HEK293 (cell line): ENCODE measurements at regions not wholly inside any gene's neighbourhood (a gene's known extent, or its start where the extent isn't known, plus 50 kb on each side); places are given as distances from the start of the nearest gene placed in this dataset.

Experiments used
- YY1 ChIP-seq: fragments of 450-650 bp; formaldehyde crosslinking; IDR thresholded peaks from 2 replicates; pipeline ENCODE4 v1.5.1; 2018; ENCODE audit warnings: missing biosample characterization, missing genetic modification characterization
- ZBTB11 ChIP-seq: fragments of 450-650 bp; formaldehyde crosslinking; conservative IDR thresholded peaks from 2 replicates; pipeline ENCODE4 v1.5.1; 2016; ENCODE audit warnings: low read depth, missing biosample characterization, missing genetic modification characterization
- ZNF335 ChIP-seq: fragments of 450-650 bp; formaldehyde crosslinking; conservative IDR thresholded peaks from 2 replicates; pipeline ENCODE4 v1.5.1; 2016; ENCODE audit warnings: missing biosample characterization, missing genetic modification characterization
- ZNF610 ChIP-seq: fragments of 450-650 bp; formaldehyde crosslinking; IDR thresholded peaks from 2 replicates; pipeline ENCODE4 v1.5.1; 2016; ENCODE audit warnings: missing biosample characterization, missing genetic modification characterization, borderline replicate concordance
- ZNF707 ChIP-seq: fragments of 450-650 bp; formaldehyde crosslinking; IDR thresholded peaks from 2 replicates; pipeline ENCODE4 v1.5.1; 2016; ENCODE audit warnings: missing biosample characterization, missing genetic modification characterization
- ZNF76 ChIP-seq: fragments of 450-650 bp; formaldehyde crosslinking; IDR thresholded peaks from 2 replicates; pipeline ENCODE4; 2016; ENCODE audit warnings: low read depth, missing biosample characterization, missing genetic modification characterization, borderline replicate concordance
- TF ChIP-seq, protein P1 (sequence below): fragments of 450-650 bp; formaldehyde crosslinking; IDR thresholded peaks from 2 replicates; pipeline ENCODE4 v1.5.1; 2016; ENCODE audit warnings: missing biosample characterization, missing genetic modification characterization
- TF ChIP-seq, protein P2 (sequence below): fragments of 450-650 bp; formaldehyde crosslinking; IDR thresholded peaks from 2 replicates; pipeline ENCODE4 v1.5.1; 2016; ENCODE audit warnings: missing biosample characterization, missing genetic modification characterization

DNA sequence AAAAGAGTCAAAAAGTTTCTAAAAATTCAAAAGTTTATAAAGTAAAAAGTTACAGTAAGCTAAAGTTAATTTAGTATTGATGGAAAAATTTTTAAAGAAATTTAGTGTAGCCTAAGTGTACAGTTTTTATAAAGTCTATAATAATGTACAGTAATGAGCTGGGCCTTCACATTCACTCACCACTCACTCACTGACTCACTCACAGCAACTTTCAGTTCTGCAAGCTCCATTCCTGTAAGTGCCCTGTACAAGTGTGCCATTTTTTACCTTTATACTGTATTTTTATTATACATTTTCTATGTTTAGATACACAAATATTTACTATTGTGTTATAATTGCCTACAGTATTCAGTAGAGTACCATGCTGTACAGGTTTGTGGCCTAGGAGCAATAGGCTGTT lies 239.5 kb upstream of the MAP3K1 start:
- TF ChIP-seq ZNF76 (tag by site-specific recombination) (no peak), ZNF610 (tag by site-specific recombination) (no peak), ZNF707 (tag by site-specific recombination) (no peak), YY1 (tag by site-specific recombination) (no peak), ZBTB11 (tag by site-specific recombination) (no peak), ZNF335 (tag by site-specific recombination) (no peak)
- TF ChIP-seq, protein P1, sequence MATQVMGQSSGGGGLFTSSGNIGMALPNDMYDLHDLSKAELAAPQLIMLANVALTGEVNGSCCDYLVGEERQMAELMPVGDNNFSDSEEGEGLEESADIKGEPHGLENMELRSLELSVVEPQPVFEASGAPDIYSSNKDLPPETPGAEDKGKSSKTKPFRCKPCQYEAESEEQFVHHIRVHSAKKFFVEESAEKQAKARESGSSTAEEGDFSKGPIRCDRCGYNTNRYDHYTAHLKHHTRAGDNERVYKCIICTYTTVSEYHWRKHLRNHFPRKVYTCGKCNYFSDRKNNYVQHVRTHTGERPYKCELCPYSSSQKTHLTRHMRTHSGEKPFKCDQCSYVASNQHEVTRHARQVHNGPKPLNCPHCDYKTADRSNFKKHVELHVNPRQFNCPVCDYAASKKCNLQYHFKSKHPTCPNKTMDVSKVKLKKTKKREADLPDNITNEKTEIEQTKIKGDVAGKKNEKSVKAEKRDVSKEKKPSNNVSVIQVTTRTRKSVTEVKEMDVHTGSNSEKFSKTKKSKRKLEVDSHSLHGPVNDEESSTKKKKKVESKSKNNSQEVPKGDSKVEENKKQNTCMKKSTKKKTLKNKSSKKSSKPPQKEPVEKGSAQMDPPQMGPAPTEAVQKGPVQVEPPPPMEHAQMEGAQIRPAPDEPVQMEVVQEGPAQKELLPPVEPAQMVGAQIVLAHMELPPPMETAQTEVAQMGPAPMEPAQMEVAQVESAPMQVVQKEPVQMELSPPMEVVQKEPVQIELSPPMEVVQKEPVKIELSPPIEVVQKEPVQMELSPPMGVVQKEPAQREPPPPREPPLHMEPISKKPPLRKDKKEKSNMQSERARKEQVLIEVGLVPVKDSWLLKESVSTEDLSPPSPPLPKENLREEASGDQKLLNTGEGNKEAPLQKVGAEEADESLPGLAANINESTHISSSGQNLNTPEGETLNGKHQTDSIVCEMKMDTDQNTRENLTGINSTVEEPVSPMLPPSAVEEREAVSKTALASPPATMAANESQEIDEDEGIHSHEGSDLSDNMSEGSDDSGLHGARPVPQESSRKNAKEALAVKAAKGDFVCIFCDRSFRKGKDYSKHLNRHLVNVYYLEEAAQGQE (tag by site-specific recombination), result no peak
- TF ChIP-seq, protein P2, sequence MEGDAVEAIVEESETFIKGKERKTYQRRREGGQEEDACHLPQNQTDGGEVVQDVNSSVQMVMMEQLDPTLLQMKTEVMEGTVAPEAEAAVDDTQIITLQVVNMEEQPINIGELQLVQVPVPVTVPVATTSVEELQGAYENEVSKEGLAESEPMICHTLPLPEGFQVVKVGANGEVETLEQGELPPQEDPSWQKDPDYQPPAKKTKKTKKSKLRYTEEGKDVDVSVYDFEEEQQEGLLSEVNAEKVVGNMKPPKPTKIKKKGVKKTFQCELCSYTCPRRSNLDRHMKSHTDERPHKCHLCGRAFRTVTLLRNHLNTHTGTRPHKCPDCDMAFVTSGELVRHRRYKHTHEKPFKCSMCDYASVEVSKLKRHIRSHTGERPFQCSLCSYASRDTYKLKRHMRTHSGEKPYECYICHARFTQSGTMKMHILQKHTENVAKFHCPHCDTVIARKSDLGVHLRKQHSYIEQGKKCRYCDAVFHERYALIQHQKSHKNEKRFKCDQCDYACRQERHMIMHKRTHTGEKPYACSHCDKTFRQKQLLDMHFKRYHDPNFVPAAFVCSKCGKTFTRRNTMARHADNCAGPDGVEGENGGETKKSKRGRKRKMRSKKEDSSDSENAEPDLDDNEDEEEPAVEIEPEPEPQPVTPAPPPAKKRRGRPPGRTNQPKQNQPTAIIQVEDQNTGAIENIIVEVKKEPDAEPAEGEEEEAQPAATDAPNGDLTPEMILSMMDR (tag by site-specific recombination), result no peak
